ENCODE measurements at regions not wholly inside any gene's neighbourhood (a gene's known extent, or its start where the extent isn't known, plus 50 kb on each side); places are given as distances from the start of the nearest gene placed in this dataset.

GRCh38 chr10:123429706-123430221 is 236.4 kb upstream of the GPR26 start:
- 100% methylated on average over 1 of the region's 14 CpGs for WGBS (ENCODE audit: insufficient coverage)
- no peak for DNase-seq
- CTCF ChIA-PET: no interaction called here
- no peak overlapping the region for H3K4me3 Mint-ChIP-seq
- Histone ChIP-seq H3K36me3 (ENCODE audit: control insufficient read depth in 2 of 2, extremely low read depth in 1 of 2, insufficient read depth in 1 of 2, low read length in 1 of 2) (no peaks in the 10 kb centered on the region), H3K4me3 (ENCODE audit: control insufficient read depth in 1 of 2, extremely low read depth in 1 of 2, low read length in 1 of 2) (no peak overlapping the region), H3K9me3 (no peaks in the 10 kb centered on the region), H3K4me1 (ENCODE audit: control insufficient read depth in 1 of 2, extremely low read depth in 1 of 2, insufficient read depth in 2 of 2, low read length in 2 of 2) (no peaks in the 10 kb centered on the region), H3K27ac (ENCODE audit: low read length) (no peak overlapping the region), H3K27me3 (replicated peaks in 1 of 2; ENCODE audit: control insufficient read depth in 2 of 2, extremely low read depth in 1 of 2, insufficient read depth in 2 of 2, low read length in 1 of 2) (peaks cover 2 to 14% of the 10 kb centered on the region in 2 experiments)
- no peaks in the 10 kb centered on the region for H3K4me1 Mint-ChIP-seq
- peaks cover 28 to 36% of the 10 kb centered on the region in 2 donors for H3K27me3 Mint-ChIP-seq
- H3K9me3 Mint-ChIP-seq: no peaks in the 10 kb centered on the region
- no peak for ATAC-seq (replicated peaks in 1 of 4)
- POLR2A ChIA-PET: no interaction called here
- H3K36me3 Mint-ChIP-seq: no peaks in the 10 kb centered on the region
- H3K27ac Mint-ChIP-seq: no peak overlapping the region

- no peaks in the 10 kb centered on the region for H3K4me1 ChIP-seq (ENCODE audit: control insufficient read depth in 1 of 2, extremely low read depth in 1 of 2, insufficient read depth in 2 of 2, low read length in 2 of 2)
- CTCF ChIA-PET: no interaction called here
- H3K4me3 ChIP-seq (ENCODE audit: control insufficient read depth in 1 of 2, extremely low read depth in 1 of 2, low read length in 1 of 2): no peak overlapping the region
- 82% methylated on average over 4 of the region's 6 CpGs for WGBS (ENCODE audit: insufficient coverage)
- no peak for DNase-seq
- Mint-ChIP-seq H3K27me3 (peaks cover 19 to 28% of the 10 kb centered on the region in 2 donors), H3K4me3 (no peak overlapping the region), H3K27ac (no peak overlapping the region), H3K36me3 (no peaks in the 10 kb centered on the region), H3K4me1 (no peaks in the 10 kb centered on the region), H3K9me3 (no peaks in the 10 kb centered on the region)
- no peaks in the 10 kb centered on the region for H3K9me3 ChIP-seq
- H3K27ac ChIP-seq (ENCODE audit: low read length): no peak overlapping the region
- peaks cover 2 to 14% of the 10 kb centered on the region in 2 experiments for H3K27me3 ChIP-seq (replicated peaks in 1 of 2; ENCODE audit: control insufficient read depth in 2 of 2, extremely low read depth in 1 of 2, insufficient read depth in 2 of 2, low read length in 1 of 2)
- ATAC-seq (replicated peaks in 1 of 4): no peak
- no peaks in the 10 kb centered on the region for H3K36me3 ChIP-seq (ENCODE audit: control insufficient read depth in 2 of 2, extremely low read depth in 1 of 2, insufficient read depth in 1 of 2, low read length in 1 of 2)
- POLR2A ChIA-PET: no interaction called here
Measured at GRCh38 chr10:123433539-123433938, 232.6 kb upstream of the GPR26 start.

- Mint-ChIP-seq H3K4me1 (no peaks in the 10 kb centered on the region), H3K36me3 (no peaks in the 10 kb centered on the region), H3K27ac (no peak overlapping the region), H3K9me3 (no peaks in the 10 kb centered on the region), H3K27me3 (peaks cover 14 to 20% of the 10 kb centered on the region in 2 donors), H3K4me3 (no peak overlapping the region)
- no peaks in the 10 kb centered on the region for H3K9me3 ChIP-seq
- no peak overlapping the region for H3K27ac ChIP-seq (ENCODE audit: low read length)
- no peak for DNase-seq
- no peak overlapping the region for H3K4me3 ChIP-seq (ENCODE audit: control insufficient read depth in 1 of 2, extremely low read depth in 1 of 2, low read length in 1 of 2)
- ChIA-PET CTCF (interaction anchor here in 1 of 2 donors (0.5 kb wide), 1 partner anchor 33 kb away, joined by 3 read pairs; no protein-coding TSS in a partner anchor), POLR2A (no interaction called here)
- H3K36me3 ChIP-seq (ENCODE audit: control insufficient read depth in 2 of 2, extremely low read depth in 1 of 2, insufficient read depth in 1 of 2, low read length in 1 of 2): no peaks in the 10 kb centered on the region
- peaks cover under 1 to 9% of the 10 kb centered on the region in 2 experiments for H3K27me3 ChIP-seq (replicated peaks in 1 of 2; ENCODE audit: control insufficient read depth in 2 of 2, extremely low read depth in 1 of 2, insufficient read depth in 2 of 2, low read length in 1 of 2)
- H3K4me1 ChIP-seq (ENCODE audit: control insufficient read depth in 1 of 2, extremely low read depth in 1 of 2, insufficient read depth in 2 of 2, low read length in 2 of 2): no peaks in the 10 kb centered on the region
- 83% methylated on average over 11 of the region's 15 CpGs for WGBS (ENCODE audit: insufficient coverage)
- no peak for ATAC-seq (replicated peaks in 1 of 4)
Measured at GRCh38 chr10:123434435-123435039, 231.6 kb upstream of the GPR26 start.

GRCh38 chr10:123442901-123443300 is 223.3 kb upstream of the GPR26 start:
- Histone ChIP-seq H3K36me3 (ENCODE audit: control insufficient read depth in 2 of 2, extremely low read depth in 1 of 2, insufficient read depth in 1 of 2, low read length in 1 of 2) (no peaks in the 10 kb centered on the region), H3K9me3 (no peaks in the 10 kb centered on the region), H3K27me3 (replicated peaks in 1 of 2; ENCODE audit: control insufficient read depth in 2 of 2, extremely low read depth in 1 of 2, insufficient read depth in 2 of 2, low read length in 1 of 2) (peaks cover 0 to 19% of the 10 kb centered on the region in 2 experiments), H3K27ac (ENCODE audit: low read length) (no peak overlapping the region), H3K4me1 (ENCODE audit: control insufficient read depth in 1 of 2, extremely low read depth in 1 of 2, insufficient read depth in 2 of 2, low read length in 2 of 2) (no peaks in the 10 kb centered on the region), H3K4me3 (ENCODE audit: control insufficient read depth in 1 of 2, extremely low read depth in 1 of 2, low read length in 1 of 2) (no peak overlapping the region)
- 84% methylated on average over 2 of the region's 4 CpGs for WGBS (ENCODE audit: insufficient coverage)
- ATAC-seq (replicated peaks in 1 of 4) (no peak), DNase-seq (no peak)
- CTCF ChIA-PET: no interaction called here
- H3K4me3 Mint-ChIP-seq: no peak overlapping the region
- no peak overlapping the region for H3K27ac Mint-ChIP-seq
- no peaks in the 10 kb centered on the region for H3K4me1 Mint-ChIP-seq
- peaks cover 10 to 13% of the 10 kb centered on the region in 2 donors for H3K27me3 Mint-ChIP-seq
- H3K9me3 Mint-ChIP-seq: no peaks in the 10 kb centered on the region
- no peaks in the 10 kb centered on the region for H3K36me3 Mint-ChIP-seq
- POLR2A ChIA-PET: no interaction called here

GRCh38 chr10:123443924-123444323 is 222.2 kb upstream of the GPR26 start:
- Mint-ChIP-seq H3K27ac (no peak overlapping the region), H3K4me1 (no peaks in the 10 kb centered on the region), H3K27me3 (peaks cover 9 to 10% of the 10 kb centered on the region in 2 donors), H3K36me3 (no peaks in the 10 kb centered on the region), H3K4me3 (no peak overlapping the region), H3K9me3 (no peaks in the 10 kb centered on the region)
- ATAC-seq (replicated peaks in 1 of 4): no peak
- POLR2A ChIA-PET: no interaction called here
- CTCF ChIA-PET: no interaction called here
- H3K4me3 ChIP-seq (ENCODE audit: control insufficient read depth in 1 of 2, extremely low read depth in 1 of 2, low read length in 1 of 2): no peak overlapping the region
- DNase-seq: no peak
- no peaks in the 10 kb centered on the region for H3K4me1 ChIP-seq (ENCODE audit: control insufficient read depth in 1 of 2, extremely low read depth in 1 of 2, insufficient read depth in 2 of 2, low read length in 2 of 2)
- H3K27ac ChIP-seq (ENCODE audit: low read length): no peak overlapping the region
- H3K27me3 ChIP-seq (replicated peaks in 1 of 2; ENCODE audit: control insufficient read depth in 2 of 2, extremely low read depth in 1 of 2, insufficient read depth in 2 of 2, low read length in 1 of 2): peaks cover 0 to 19% of the 10 kb centered on the region in 2 experiments
- no peaks in the 10 kb centered on the region for H3K9me3 ChIP-seq
- no peaks in the 10 kb centered on the region for H3K36me3 ChIP-seq (ENCODE audit: control insufficient read depth in 2 of 2, extremely low read depth in 1 of 2, insufficient read depth in 1 of 2, low read length in 1 of 2)

- Histone ChIP-seq H3K4me1 (ENCODE audit: control insufficient read depth in 1 of 2, extremely low read depth in 1 of 2, insufficient read depth in 2 of 2, low read length in 2 of 2) (no peaks in the 10 kb centered on the region), H3K9me3 (no peaks in the 10 kb centered on the region), H3K27me3 (replicated peaks in 1 of 2; ENCODE audit: control insufficient read depth in 2 of 2, extremely low read depth in 1 of 2, insufficient read depth in 2 of 2, low read length in 1 of 2) (peaks cover 0 to 19% of the 10 kb centered on the region in 2 experiments), H3K4me3 (ENCODE audit: control insufficient read depth in 1 of 2, extremely low read depth in 1 of 2, low read length in 1 of 2) (no peak overlapping the region), H3K27ac (ENCODE audit: low read length) (no peak overlapping the region), H3K36me3 (ENCODE audit: control insufficient read depth in 2 of 2, extremely low read depth in 1 of 2, insufficient read depth in 1 of 2, low read length in 1 of 2) (no peaks in the 10 kb centered on the region)
- no peak overlapping the region for H3K27ac Mint-ChIP-seq
- H3K4me3 Mint-ChIP-seq: no peak overlapping the region
- peaks cover 9 to 13% of the 10 kb centered on the region in 2 donors for H3K27me3 Mint-ChIP-seq
- H3K4me1 Mint-ChIP-seq: no peaks in the 10 kb centered on the region
- no peaks in the 10 kb centered on the region for H3K36me3 Mint-ChIP-seq
- POLR2A ChIA-PET: no interaction called here
- no peak for DNase-seq
- no peaks in the 10 kb centered on the region for H3K9me3 Mint-ChIP-seq
- ATAC-seq (replicated peaks in 1 of 4): no peak
- WGBS (ENCODE audit: insufficient coverage): 80% methylated on average over 1 of the region's 8 CpGs
- CTCF ChIA-PET: no interaction called here
Measured at GRCh38 chr10:123445261-123445775, 220.8 kb upstream of the GPR26 start.

Measured in T-cell (primary cell).